NCI-H146 treated with DMSO at 0.1 percent for 48 hours (cell line): ENCODE measurements at regions not wholly inside any gene's neighbourhood (a gene's known extent, or its start where the extent isn't known, plus 50 kb on each side); places are given as distances from the start of the nearest gene placed in this dataset.

Source experiments
- DNase-seq: peaks from one replicate; lab custom pipeline; 2025; ENCODE audit not compliant: unreplicated experiment; lab: John Stamatoyannopoulos, UW

GRCh38 chr12:19044430-19044829 lies 85.1 kb upstream of the PLEKHA5 start:
- DNase-seq = no peak

GRCh38 chr12:19044891-19045290 lies 84.6 kb upstream of the PLEKHA5 start:
- DNase-seq = no peak

- DNase-seq = no peak
Measured at GRCh38 chr12:19045426-19045825, 84.1 kb upstream of the PLEKHA5 start.

GRCh38 chr12:19048943-19049342 lies 80.6 kb upstream of the PLEKHA5 start:
- no peak for DNase-seq

- DNase-seq = peak; percentile 33
Measured at GRCh38 chr12:19052689-19053088, 76.8 kb upstream of the PLEKHA5 start.

GRCh38 chr12:19053218-19053617 lies 76.3 kb upstream of the PLEKHA5 start:
- no peak for DNase-seq

GRCh38 chr12:19054035-19054434 lies 75.5 kb upstream of the PLEKHA5 start:
- DNase-seq = no peak

- DNase-seq = peak; percentile 76
Measured at GRCh38 chr12:19055589-19055988, 73.9 kb upstream of the PLEKHA5 start.

GRCh38 chr12:19058235-19059021 lies 71.1 kb upstream of the PLEKHA5 start:
- peak; percentile 84 for DNase-seq

GRCh38 chr12:19064713-19065112 lies 64.8 kb upstream of the PLEKHA5 start:
- DNase-seq = no peak

- no peak for DNase-seq
Measured at GRCh38 chr12:19065223-19065622, 64.3 kb upstream of the PLEKHA5 start.

GRCh38 chr12:19065871-19066270 lies 63.7 kb upstream of the PLEKHA5 start:
- no peak for DNase-seq

- no peak for DNase-seq
Measured at GRCh38 chr12:19066475-19067001, 63.0 kb upstream of the PLEKHA5 start.

- DNase-seq = no peak
Measured at GRCh38 chr12:19068137-19068536, 61.4 kb upstream of the PLEKHA5 start.

- no peak for DNase-seq
Measured at GRCh38 chr12:19070341-19070740, 59.2 kb upstream of the PLEKHA5 start.

GRCh38 chr12:19074700-19075099 lies 54.8 kb upstream of the PLEKHA5 start:
- DNase-seq = no peak

- DNase-seq = no peak
Measured at GRCh38 chr12:19075711-19076340, 53.7 kb upstream of the PLEKHA5 start.
